ENCODE measurements at regions not wholly inside any gene's neighbourhood (a gene's known extent, or its start where the extent isn't known, plus 50 kb on each side); places are given as distances from the start of the nearest gene placed in this dataset.
A peak's percentile ranks its signal among the peaks of the same experiment; 100 is the strongest.
"Not testable (repeated sequence)": the region's sequence is repeated elsewhere in the genome, so short reads cannot be mapped to it uniquely, and the experiment has no call there.

GRCh38 chr6:18527836-18528743 is 140.9 kb downstream of the RNF144B start:
- peak; percentile 61 for DNase-seq

GRCh38 chr6:18530201-18530600 is 143.1 kb downstream of the RNF144B start:
- no peak for DNase-seq

GRCh38 chr6:18532139-18532538 is 145.0 kb downstream of the RNF144B start:
- no peak for DNase-seq

- no peak for DNase-seq
These were observed 146.6 kb downstream of the RNF144B start for GRCh38 chr6:18533793-18534192.

- peak; percentile 50 for DNase-seq
These were observed 149.5 kb downstream of the RNF144B start for GRCh38 chr6:18536591-18537055.

GRCh38 chr6:18538315-18538714 is 151.2 kb downstream of the RNF144B start:
- DNase-seq, result no peak

GRCh38 chr6:18543051-18543450 is 155.9 kb downstream of the RNF144B start:
- DNase-seq, result no peak

GRCh38 chr6:18545142-18545541 is 158.0 kb downstream of the RNF144B start:
- not testable (repeated sequence) for DNase-seq

GRCh38 chr6:18545726-18546125 is 158.6 kb downstream of the RNF144B start:
- DNase-seq, result no peak

- no peak for DNase-seq
These were observed 163.0 kb downstream of the RNF144B start for GRCh38 chr6:18550119-18550518.

GRCh38 chr6:18551228-18551627 is 164.1 kb downstream of the RNF144B start:
- DNase-seq, result no peak

- no peak for DNase-seq
These were observed 168.6 kb downstream of the RNF144B start for GRCh38 chr6:18555750-18556149.

- DNase-seq, result no peak
These were observed 174.0 kb downstream of the RNF144B start for GRCh38 chr6:18561037-18561750.

- DNase-seq, result no peak
These were observed 175.6 kb downstream of the RNF144B start for GRCh38 chr6:18562726-18563125.

GRCh38 chr6:18564775-18565174 is 177.6 kb downstream of the RNF144B start:
- DNase-seq, result no peak

GRCh38 chr6:18565231-18565630 is 178.1 kb downstream of the RNF144B start:
- DNase-seq, result no peak

GRCh38 chr6:18567380-18567779 is 180.2 kb downstream of the RNF144B start:
- DNase-seq, result no peak

GRCh38 chr6:18577491-18577890 is 190.3 kb downstream of the RNF144B start:
- DNase-seq, result no peak

GRCh38 chr6:18579166-18579565 is 192.0 kb downstream of the RNF144B start:
- DNase-seq, result no peak

GRCh38 chr6:18579869-18580268 is 192.7 kb downstream of the RNF144B start:
- no peak for DNase-seq

GRCh38 chr6:18584372-18584771 is 197.2 kb downstream of the RNF144B start:
- DNase-seq, result no peak

GRCh38 chr6:18585032-18585573 is 198.0 kb downstream of the RNF144B start:
- DNase-seq, result no peak

- no peak for DNase-seq
These were observed 199.0 kb downstream of the RNF144B start for GRCh38 chr6:18586133-18586532.
